SK-N-SH (cell line): ENCODE measurements at regions not wholly inside any gene's neighbourhood (a gene's known extent, or its start where the extent isn't known, plus 50 kb on each side); places are given as distances from the start of the nearest gene placed in this dataset.

Experiments used
- CTCF ChIA-PET: fragments of 300-600, 350-600 bp; formaldehyde crosslinking; extraction: SDS; loops from one replicate; lab custom pipeline; 2021; lab: Yijun Ruan, JAX
- POLR2A ChIA-PET: fragments of 350-600 bp; sonication (Branson Sonifier 250); formaldehyde crosslinking; extraction: SDS; loops from one replicate; lab custom pipeline; 2020; ENCODE audit warnings: antibody characterized with exemption, inconsistent platforms; lab: Yijun Ruan, JAX
- DNase-seq: peaks from one replicate; pipeline ENCODE4 v3.0.0; 2012
- H2AFZ ChIP-seq: fragments of 200-600 bp; sonication (generic); 2 replicates; pipeline ENCODE4 v1.8.1; 2016; ENCODE audit warnings: antibody characterized with exemption, mild to moderate bottlenecking, low read depth
- H3F3A ChIP-seq: fragments of 200-600 bp; sonication (generic); replicated peaks from 2 replicates; pipeline ENCODE3; 2016; ENCODE audit warnings: antibody characterized with exemption, mild to moderate bottlenecking; ENCODE audit not compliant: insufficient read depth
- H3K27ac ChIP-seq, 2 experiments: fragments of 200-500 bp in 1 of 2; fragments of 200-600 bp in 1 of 2; sonication (Bioruptor generic) in 1 of 2; sonication (generic), shearing (Covaris generic) in 1 of 2; 2 replicates each; pipeline versions ENCODE4 v1.5.1 to v1.6.1; 2014 to 2016; ENCODE audit warnings: low read depth in 2 of 2, inconsistent platforms in 1 of 2, low read length in 1 of 2, mild to moderate bottlenecking in 1 of 2, mixed read lengths in 1 of 2
- H3K27me3 ChIP-seq: fragments of 200-600 bp; sonication (generic), shearing (Covaris generic); 2 replicates; pipeline ENCODE4 v1.6.1; 2016; ENCODE audit warnings: mixed run types; ENCODE audit not compliant: insufficient read depth
- H3K36me3 ChIP-seq, 2 experiments: fragments of 200-500 bp in 1 of 2; fragments of 200-600 bp in 1 of 2; sonication (Bioruptor generic) in 1 of 2; sonication (generic) in 1 of 2; replicated peaks in 1 of 2; 2 replicates each; pipeline versions ENCODE3 to v1.5.1; 2014 to 2016; ENCODE audit warnings: low read length in 1 of 2, mild to moderate bottlenecking in 1 of 2; ENCODE audit not compliant: insufficient read depth in 2 of 2, control insufficient read depth in 1 of 2
- H3K4me1 ChIP-seq, 2 experiments: fragments of 200-500 bp in 1 of 2; fragments of 200-600 bp in 1 of 2; sonication (Bioruptor generic) in 1 of 2; sonication (generic), shearing (Covaris generic) in 1 of 2; 2 replicates each; pipeline versions ENCODE4 v1.5.1 to v1.6.1; 2014 to 2016; ENCODE audit warnings: low read depth in 1 of 2, low read length in 1 of 2, mixed run types in 1 of 2; ENCODE audit not compliant: insufficient read depth in 2 of 2, control insufficient read depth in 1 of 2
- H3K4me2 ChIP-seq: fragments of 200-600 bp; sonication (generic), shearing (Covaris generic); 2 replicates; pipeline ENCODE4 v1.6.1; 2017; ENCODE audit warnings: mixed run types
- H3K4me3 ChIP-seq, 2 experiments: fragments of 200-500 bp in 1 of 2; fragments of 200-600 bp in 1 of 2; sonication (Bioruptor generic) in 1 of 2; sonication (generic), shearing (Covaris generic) in 1 of 2; 2 replicates each; pipeline versions ENCODE4 v1.5.1 to v1.8.1; 2014 to 2016; ENCODE audit warnings: low read depth in 2 of 2, inconsistent platforms in 1 of 2, low read length in 1 of 2, mild to moderate bottlenecking in 1 of 2, mixed read lengths in 1 of 2, moderate library complexity in 1 of 2
- H3K79me2 ChIP-seq: fragments of 200-600 bp; sonication (generic); 2 replicates; pipeline ENCODE4 v1.8.1; 2017; ENCODE audit warnings: mild to moderate bottlenecking; ENCODE audit not compliant: insufficient read depth
- H3K9ac ChIP-seq: fragments of 200-600 bp; sonication (generic); 2 replicates; pipeline ENCODE4 v1.6.1; 2017; ENCODE audit warnings: mixed run types
- H3K9me2 ChIP-seq: fragments of 200-600 bp; sonication (generic); 2 replicates; pipeline ENCODE4 v1.6.1; 2017; ENCODE audit warnings: mixed run types
- H3K9me3 ChIP-seq: fragments of 200-600 bp; sonication (generic); 2 replicates; pipeline ENCODE4 v1.6.1; 2017; ENCODE audit warnings: mixed run types, mild to moderate bottlenecking, moderate library complexity
- H4K20me1 ChIP-seq: fragments of 200-600 bp; sonication (generic); 2 replicates; pipeline ENCODE4 v1.6.1; 2017; ENCODE audit warnings: mild to moderate bottlenecking, mixed run types; ENCODE audit not compliant: insufficient read depth
- CHD2 ChIP-seq: fragments of 150-350 bp; IDR thresholded peaks from 2 replicates; pipeline ENCODE4 v1.6.1; 2018; ENCODE audit warnings: low read length; ENCODE audit not compliant: partially characterized antibody
- EZH2phosphoT487 ChIP-seq: fragments of 200-600 bp; sonication (generic); IDR thresholded peaks from 2 replicates; pipeline ENCODE4 v1.6.1; 2017; ENCODE audit warnings: low read depth, mixed run types, mild to moderate bottlenecking, antibody characterized with exemption, moderate library complexity, borderline replicate concordance
- FOXJ3 ChIP-seq: sonication (generic); formaldehyde crosslinking; IDR thresholded peaks from 2 replicates; pipeline ENCODE4 v1.5.1; 2020; ENCODE audit warnings: mild to moderate bottlenecking, missing genetic modification reagents
- GABPA ChIP-seq: IDR thresholded peaks from 2 replicates; pipeline ENCODE4 v1.4.0; 2012; ENCODE audit warnings: low read depth, mild to moderate bottlenecking
- GATA2 ChIP-seq: sonication (generic); formaldehyde crosslinking; IDR thresholded peaks from 2 replicates; pipeline ENCODE4 v1.5.0; 2020; ENCODE audit warnings: mild to moderate bottlenecking, missing genetic modification reagents
- JUND ChIP-seq: IDR thresholded peaks from 2 replicates; pipeline ENCODE4 v1.4.0; 2012
- MAX ChIP-seq: IDR thresholded peaks from 2 replicates; pipeline ENCODE4 v1.4.0; 2012; ENCODE audit warnings: low read depth
- NFIC ChIP-seq: IDR thresholded peaks from 2 replicates; pipeline ENCODE4 v1.4.0; 2012; ENCODE audit warnings: borderline replicate concordance
- NRF1 ChIP-seq: IDR thresholded peaks from 2 replicates; pipeline ENCODE4 v1.6.1; 2012; ENCODE audit warnings: low read depth, mild to moderate bottlenecking, low read length
- PBX3 ChIP-seq: IDR thresholded peaks from 2 replicates; pipeline ENCODE4; 2012
- POLR2AphosphoS5 ChIP-seq: IDR thresholded peaks from 2 replicates; pipeline ENCODE4 v1.6.1; 2012; ENCODE audit warnings: low read depth, low read length
- RAD21 ChIP-seq: IDR thresholded peaks from 2 replicates; pipeline ENCODE4 v1.6.1; 2012; ENCODE audit warnings: mild to moderate bottlenecking, low read length
- REST ChIP-seq: IDR thresholded peaks from 2 replicates; pipeline ENCODE4 v1.6.1; 2012; ENCODE audit warnings: mild to moderate bottlenecking, low read depth, low read length, moderate library complexity
- RXRA ChIP-seq: IDR thresholded peaks from 2 replicates; pipeline ENCODE4 v1.4.0; 2012; ENCODE audit warnings: low read depth, mild to moderate bottlenecking, borderline replicate concordance
- SIN3A ChIP-seq: IDR thresholded peaks from 2 replicates; pipeline ENCODE4 v1.6.1; 2012; ENCODE audit warnings: low read depth, mild to moderate bottlenecking, low read length, moderate library complexity, borderline replicate concordance
- TCF12 ChIP-seq: IDR thresholded peaks from 2 replicates; pipeline ENCODE4 v1.4.0; 2012
- USF1 ChIP-seq: IDR thresholded peaks from 2 replicates; pipeline ENCODE4 v1.4.0; 2012; ENCODE audit warnings: low read depth, borderline replicate concordance
- YY1 ChIP-seq: IDR thresholded peaks from 2 replicates; pipeline ENCODE4 v1.4.0; 2012; ENCODE audit warnings: low read depth, mild to moderate bottlenecking
- ZBTB33 ChIP-seq: IDR thresholded peaks from 2 replicates; pipeline ENCODE4 v1.4.0; 2012; ENCODE audit warnings: low read depth, borderline replicate concordance
- WGBS: methylation state at CpG from one replicate; pipeline ENCODE4 v1.1.6; 2017; ENCODE audit warnings: low lambda C conversion rate; 5-methylcytosine and 5-hydroxymethylcytosine counted together

- H3K4me1 ChIP-seq = peaks cover 0 to 17% of the 10 kb centered on the region in 2 experiments; a peak in 2 of 4 replicates
- H3K4me2 ChIP-seq = no peak overlapping the region
- H3K4me3 ChIP-seq = no peak overlapping the region
- H3K9me2 ChIP-seq = no peaks in the 10 kb centered on the region
- H3K79me2 ChIP-seq = no peaks in the 10 kb centered on the region
- no peaks in the 10 kb centered on the region for H3K27me3 ChIP-seq
- TF ChIP-seq NFIC (no peak), GATA2 (no peak), CHD2 (no peak), PBX3 (no peak), MAX (no peak), RAD21 (no peak), EZH2phosphoT487 (no peak), ZBTB33 (no peak), GABPA (no peak), NRF1 (no peak), YY1 (no peak), FOXJ3 (CRISPR knock-in tag) (no peak), TCF12 (no peak)
- CTCF ChIA-PET = no interaction called here
- no peak for DNase-seq
- no peaks in the 10 kb centered on the region for H3K36me3 ChIP-seq
- no peak overlapping the region for H3K27ac ChIP-seq
- POLR2A ChIA-PET = no interaction called here
- no peaks in the 10 kb centered on the region for H4K20me1 ChIP-seq
- 84% methylated on average over 17 of the region's 17 CpGs for WGBS
- no peaks in the 10 kb centered on the region for H3K9me3 ChIP-seq
- H3F3A ChIP-seq = peaks cover 6% of the 10 kb centered on the region
- no peak overlapping the region for H3K9ac ChIP-seq
- H2AFZ ChIP-seq = no peak overlapping the region
These were observed 177.9 kb upstream of the TENM3 start for GRCh38 chr4:182065255-182065654.

GRCh38 chr4:182066037-182066436, 177.2 kb upstream of the TENM3 start:
- Histone ChIP-seq H3K9me3 (no peaks in the 10 kb centered on the region), H3K27ac (no peak overlapping the region), H4K20me1 (no peaks in the 10 kb centered on the region), H3K79me2 (no peaks in the 10 kb centered on the region), H3K4me2 (no peak overlapping the region), H3K4me3 (no peak overlapping the region), H3F3A (peaks cover 6% of the 10 kb centered on the region), H2AFZ (no peak overlapping the region), H3K27me3 (no peaks in the 10 kb centered on the region), H3K36me3 (no peaks in the 10 kb centered on the region), H3K4me1 (peaks cover 0 to 17% of the 10 kb centered on the region in 2 experiments; a peak in 2 of 4 replicates), H3K9ac (no peak overlapping the region), H3K9me2 (no peaks in the 10 kb centered on the region)
- CTCF ChIA-PET = no interaction called here
- WGBS = 85% methylated on average over 7 of the region's 7 CpGs
- POLR2A ChIA-PET = no interaction called here
- no peak for DNase-seq
- TF ChIP-seq ZBTB33 = no peak
- TF ChIP-seq USF1 = no peak
- TF ChIP-seq POLR2AphosphoS5 = no peak
- TF ChIP-seq REST = no peak
- TF ChIP-seq JUND = no peak
- TF ChIP-seq SIN3A = no peak
- TF ChIP-seq GABPA = no peak
- no peak for TF ChIP-seq GATA2
- no peak for TF ChIP-seq RXRA
